Tibial nerve (tissue), 4 donors: ENCODE measurements at regions not wholly inside any gene's neighbourhood (a gene's known extent, or its start where the extent isn't known, plus 50 kb on each side); places are given as distances from the start of the nearest gene placed in this dataset.

Source experiments
- DNase-seq, 2 donors: peaks; one replicate each; pipeline ENCODE4 v3.0.0-alpha.2; 2019; ENCODE audit warnings: low spot score in 2 of 2
- H3K27ac ChIP-seq, 4 donors: fragments of 200-600 bp; sonication (generic) in 3 of 4; one replicate each; pipeline ENCODE4 v1.5.1; 2017 to 2019; ENCODE audit warnings: mild to moderate bottlenecking in 1 of 4
- H3K27me3 ChIP-seq, 2 donors: fragments of 200-600 bp; sonication (generic) in 1 of 2; one replicate each; pipeline versions ENCODE4 v1.5.1 to v1.6.0; 2017 to 2019
- H3K36me3 ChIP-seq, 3 donors: fragments of 200-600 bp; sonication (generic); one replicate each; pipeline ENCODE4 v1.5.1; 2018 to 2019
- H3K4me1 ChIP-seq, 4 donors: fragments of 200-600 bp; sonication (generic) in 3 of 4; one replicate each; pipeline ENCODE4 v1.5.1; 2017 to 2019
- H3K4me3 ChIP-seq, 4 donors: fragments of 200-600 bp; sonication (generic) in 3 of 4; one replicate each; pipeline ENCODE4 v1.5.1; 2017 to 2019; ENCODE audit warnings: mild to moderate bottlenecking in 1 of 4, moderate library complexity in 1 of 4
- H3K9me3 ChIP-seq, 4 donors: fragments of 200-600 bp; sonication (generic) in 3 of 4; one replicate each; pipeline ENCODE4 v1.5.1; 2017 to 2019
- EP300 ChIP-seq, 2 donors: sonication (generic); formaldehyde crosslinking; IDR thresholded peaks; one replicate each; pipeline ENCODE4 v1.6.1; 2017; ENCODE audit warnings: antibody characterized with exemption in 2 of 2, mild to moderate bottlenecking in 1 of 2
- POLR2A ChIP-seq, 2 donors: fragments of 450-650 bp; IDR thresholded peaks; one replicate each; pipeline ENCODE4 v1.6.1; 2017; ENCODE audit warnings: antibody characterized with exemption in 2 of 2, mild to moderate bottlenecking in 2 of 2, moderate library complexity in 2 of 2
- WGBS, 2 donors: methylation state at CpG; one replicate each; pipeline ENCODE4 v1.1.5; 2018; 5-methylcytosine and 5-hydroxymethylcytosine counted together
- TF ChIP-seq, protein P1 (sequence below), 5 experiments: fragments of 200-600 bp in 3 of 5; fragments of 450-650 bp in 2 of 5; sonication (generic) in 3 of 5; IDR thresholded peaks; one replicate each; pipeline ENCODE4 v1.5.1; 2016 to 2019; ENCODE audit warnings: antibody characterized with exemption in 5 of 5, mild to moderate bottlenecking in 3 of 5, moderate library complexity in 2 of 5

DNA sequence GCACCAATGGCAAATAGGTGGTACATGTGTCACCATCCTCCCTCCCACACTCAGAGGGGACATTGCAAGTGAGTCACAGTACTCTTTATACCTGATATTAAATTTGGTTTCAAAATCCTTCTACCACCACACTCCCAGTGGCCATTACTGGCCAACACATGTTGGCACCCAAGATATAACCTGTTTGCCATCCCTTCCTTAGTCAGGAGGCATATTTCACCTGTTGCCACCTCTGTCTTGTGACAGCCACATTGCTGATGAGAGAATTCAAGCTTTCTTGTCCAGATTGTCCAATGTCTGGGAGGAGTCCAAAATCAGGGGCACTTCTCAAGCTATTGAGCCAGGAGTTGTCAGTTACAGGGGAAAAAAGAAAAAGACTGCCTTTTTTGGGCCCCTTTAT is 80.2 kb upstream of the WWC1 start:
- Histone ChIP-seq H3K4me3 (no peak overlapping the region), H3K4me1 (peaks cover 0 to 5% (median 0%) of the 10 kb centered on the region in 4 donors), H3K9me3 (no peaks in the 10 kb centered on the region), H3K36me3 (no peaks in the 10 kb centered on the region), H3K27me3 (no peaks in the 10 kb centered on the region), H3K27ac (no peak overlapping the region)
- TF ChIP-seq, protein P1, sequence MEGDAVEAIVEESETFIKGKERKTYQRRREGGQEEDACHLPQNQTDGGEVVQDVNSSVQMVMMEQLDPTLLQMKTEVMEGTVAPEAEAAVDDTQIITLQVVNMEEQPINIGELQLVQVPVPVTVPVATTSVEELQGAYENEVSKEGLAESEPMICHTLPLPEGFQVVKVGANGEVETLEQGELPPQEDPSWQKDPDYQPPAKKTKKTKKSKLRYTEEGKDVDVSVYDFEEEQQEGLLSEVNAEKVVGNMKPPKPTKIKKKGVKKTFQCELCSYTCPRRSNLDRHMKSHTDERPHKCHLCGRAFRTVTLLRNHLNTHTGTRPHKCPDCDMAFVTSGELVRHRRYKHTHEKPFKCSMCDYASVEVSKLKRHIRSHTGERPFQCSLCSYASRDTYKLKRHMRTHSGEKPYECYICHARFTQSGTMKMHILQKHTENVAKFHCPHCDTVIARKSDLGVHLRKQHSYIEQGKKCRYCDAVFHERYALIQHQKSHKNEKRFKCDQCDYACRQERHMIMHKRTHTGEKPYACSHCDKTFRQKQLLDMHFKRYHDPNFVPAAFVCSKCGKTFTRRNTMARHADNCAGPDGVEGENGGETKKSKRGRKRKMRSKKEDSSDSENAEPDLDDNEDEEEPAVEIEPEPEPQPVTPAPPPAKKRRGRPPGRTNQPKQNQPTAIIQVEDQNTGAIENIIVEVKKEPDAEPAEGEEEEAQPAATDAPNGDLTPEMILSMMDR (IDR thresholded peaks at IDR 0.05), result no peak
- TF ChIP-seq EP300 (IDR thresholded peaks at IDR 0.05) (no peak), POLR2A (IDR thresholded peaks at IDR 0.05) (no peak)
- DNase-seq, result no peak

DNA sequence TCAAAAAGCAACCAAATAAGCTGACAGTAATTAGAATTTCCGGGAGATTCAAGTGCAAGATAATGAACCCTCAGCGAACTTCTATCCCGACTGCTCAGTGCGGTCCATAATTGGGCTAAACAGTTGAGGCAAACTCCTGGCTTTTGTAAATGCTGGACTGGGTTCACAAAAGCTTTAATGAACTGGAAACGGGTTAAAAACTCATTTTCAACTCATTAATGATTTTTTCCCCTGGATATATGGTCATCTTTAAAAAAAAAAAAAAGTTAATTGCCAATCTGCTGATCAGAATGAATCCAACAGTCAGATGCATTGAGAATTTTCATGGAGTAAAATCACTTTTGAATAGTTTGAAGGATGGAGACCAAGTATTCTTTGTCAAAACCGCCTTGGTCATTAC is 79.5 kb upstream of the WWC1 start:
- no peak for DNase-seq
- no peaks in the 10 kb centered on the region for H3K27me3 ChIP-seq
- 85 to 90% methylated on average over 6 of the region's 6 CpGs for WGBS, 2 donors
- no peaks in the 10 kb centered on the region for H3K9me3 ChIP-seq
- no peaks in the 10 kb centered on the region for H3K36me3 ChIP-seq
- TF ChIP-seq, protein P1 (IDR thresholded peaks at IDR 0.05), result no peak
- TF ChIP-seq POLR2A (IDR thresholded peaks at IDR 0.05), result no peak
- TF ChIP-seq EP300 (IDR thresholded peaks at IDR 0.05), result no peak
- H3K4me3 ChIP-seq, result no peak overlapping the region
- peaks cover 0 to 5% (median 0%) of the 10 kb centered on the region in 4 donors for H3K4me1 ChIP-seq
- no peak overlapping the region for H3K27ac ChIP-seq

DNA sequence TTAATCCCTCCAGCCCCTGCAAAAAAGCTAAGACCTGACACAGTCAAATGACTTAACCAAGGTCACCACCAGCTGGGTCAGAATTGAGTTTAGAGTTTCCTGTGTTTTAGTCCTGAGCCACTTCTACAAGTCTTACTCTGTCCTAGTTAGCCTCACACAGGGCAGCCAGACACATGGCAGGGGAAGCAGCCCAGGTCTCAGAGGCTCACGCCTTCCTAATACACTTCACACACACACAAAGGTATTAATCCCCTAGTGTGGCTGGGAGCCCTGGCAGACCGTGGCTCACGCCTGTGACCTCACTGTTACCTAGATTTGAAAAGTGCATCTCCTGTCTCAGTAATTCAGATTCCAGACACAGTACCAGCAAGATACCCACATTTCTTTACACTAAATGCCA is 77.4 kb upstream of the WWC1 start:
- H3K36me3 ChIP-seq, result no peaks in the 10 kb centered on the region
- no peaks in the 10 kb centered on the region for H3K9me3 ChIP-seq
- peaks cover 0 to 8% (median 0%) of the 10 kb centered on the region in 4 donors for H3K4me1 ChIP-seq
- 92 to 93% methylated on average over 3 of the region's 3 CpGs for WGBS, 2 donors
- no peak for TF ChIP-seq EP300 (IDR thresholded peaks at IDR 0.05)
- no peak for TF ChIP-seq POLR2A (IDR thresholded peaks at IDR 0.05)
- TF ChIP-seq, protein P1 (IDR thresholded peaks at IDR 0.05), result no peak
- no peak for DNase-seq
- no peak overlapping the region for H3K4me3 ChIP-seq
- H3K27me3 ChIP-seq, result no peaks in the 10 kb centered on the region
- no peak overlapping the region for H3K27ac ChIP-seq

DNA sequence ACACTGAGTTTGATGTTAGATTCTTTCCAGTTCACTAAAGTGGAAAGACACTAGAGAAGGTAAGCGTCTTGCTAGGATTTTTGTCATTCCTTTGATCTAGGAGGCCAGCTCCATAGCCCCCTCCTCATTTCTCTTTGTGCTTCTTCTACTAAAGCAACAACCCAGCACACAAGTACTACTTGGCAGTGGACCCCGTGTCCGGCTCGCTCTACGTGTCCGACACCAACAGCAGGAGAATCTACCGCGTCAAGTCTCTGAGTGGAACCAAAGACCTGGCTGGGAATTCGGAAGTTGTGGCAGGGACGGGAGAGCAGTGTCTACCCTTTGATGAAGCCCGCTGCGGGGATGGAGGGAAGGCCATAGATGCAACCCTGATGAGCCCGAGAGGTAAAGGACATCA is 76.6 kb upstream of the WWC1 start:
- no peaks in the 10 kb centered on the region for H3K36me3 ChIP-seq
- H3K4me3 ChIP-seq, result no peak overlapping the region
- H3K9me3 ChIP-seq, result no peaks in the 10 kb centered on the region
- TF ChIP-seq POLR2A (IDR thresholded peaks at IDR 0.05) (no peak), EP300 (IDR thresholded peaks at IDR 0.05) (no peak)
- TF ChIP-seq, protein P1 (IDR thresholded peaks at IDR 0.05), result no peak
- peaks cover 0 to 14% (median 0%) of the 10 kb centered on the region in 4 donors for H3K4me1 ChIP-seq
- no peak overlapping the region for H3K27ac ChIP-seq
- no peaks in the 10 kb centered on the region for H3K27me3 ChIP-seq
- DNase-seq, result no peak
- 92 to 94% methylated on average over 13 of the region's 13 CpGs for WGBS, 2 donors

DNA sequence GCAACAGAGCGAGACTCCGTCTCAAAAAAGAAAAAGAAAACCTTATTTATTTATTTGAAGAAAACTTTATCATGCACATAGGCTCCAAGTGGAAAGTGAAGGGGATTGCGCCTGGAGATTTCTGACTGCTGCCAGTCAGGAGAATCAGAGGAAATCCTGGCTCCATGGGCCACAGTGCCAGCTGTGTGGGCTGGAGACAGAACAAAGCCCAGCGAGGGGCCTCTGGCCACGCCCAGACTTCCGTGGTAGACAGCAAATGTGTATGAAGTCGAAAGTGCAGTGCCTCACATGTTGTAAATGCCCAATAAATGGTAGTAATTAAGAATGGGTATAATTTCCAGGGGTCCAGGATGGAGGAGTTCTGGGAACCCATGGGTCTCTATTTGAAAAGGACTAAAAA is 75.8 kb upstream of the WWC1 start:
- WGBS, 2 donors, result 51 to 71% methylated on average over 7 of the region's 7 CpGs
- TF ChIP-seq, protein P1 (IDR thresholded peaks at IDR 0.05), result no peak
- TF ChIP-seq POLR2A (IDR thresholded peaks at IDR 0.05) (no peak), EP300 (IDR thresholded peaks at IDR 0.05) (no peak)
- H3K9me3 ChIP-seq, result no peaks in the 10 kb centered on the region
- no peak for DNase-seq
- peaks cover 0 to 14% (median 0%) of the 10 kb centered on the region in 4 donors for H3K4me1 ChIP-seq
- H3K27me3 ChIP-seq, result no peaks in the 10 kb centered on the region
- H3K36me3 ChIP-seq, result no peaks in the 10 kb centered on the region
- no peak overlapping the region for H3K4me3 ChIP-seq
- no peak overlapping the region for H3K27ac ChIP-seq
